Endothelial cell (in vitro differentiated cells): ENCODE measurements at regions not wholly inside any gene's neighbourhood (a gene's known extent, or its start where the extent isn't known, plus 50 kb on each side); places are given as distances from the start of the nearest gene placed in this dataset.

Experiments
- DNase-seq: peaks from one replicate; pipeline ENCODE4 v3.0.0; 2021; ENCODE audit warnings: low spot score
- H3K27ac Mint-ChIP-seq: one replicate; pipeline ENCODE4 v1.8.0; 2021; ENCODE audit warnings: mixed read lengths, inconsistent platforms; ENCODE audit not compliant: unreplicated experiment
- H3K27me3 Mint-ChIP-seq: one replicate; pipeline ENCODE4 v1.8.0; 2021; ENCODE audit warnings: mild to moderate bottlenecking, moderate library complexity, mixed read lengths, inconsistent platforms; ENCODE audit not compliant: unreplicated experiment
- H3K36me3 Mint-ChIP-seq: one replicate; pipeline ENCODE4 v1.8.0; 2021; ENCODE audit warnings: mild to moderate bottlenecking, low read depth, mixed read lengths, inconsistent platforms; ENCODE audit not compliant: unreplicated experiment
- H3K4me1 Mint-ChIP-seq: one replicate; pipeline ENCODE4 v1.8.0; 2021; ENCODE audit warnings: mild to moderate bottlenecking, mixed read lengths, inconsistent platforms; ENCODE audit not compliant: unreplicated experiment
- H3K4me3 Mint-ChIP-seq: one replicate; pipeline ENCODE4 v1.8.0; 2021; ENCODE audit warnings: mild to moderate bottlenecking, mixed read lengths, inconsistent platforms; ENCODE audit not compliant: unreplicated experiment
- H3K9me3 Mint-ChIP-seq: one replicate; pipeline ENCODE4 v1.8.0; 2021; ENCODE audit warnings: mixed read lengths, inconsistent platforms; ENCODE audit not compliant: unreplicated experiment
- TF ChIP-seq, protein P1 (sequence below): fragments of 200-600 bp; sonication (generic); IDR thresholded peaks from one replicate; pipeline ENCODE4 v1.5.0; 2021; ENCODE audit warnings: antibody characterized with exemption; ENCODE audit not compliant: unreplicated experiment

- Mint-ChIP-seq H3K27me3 (no peaks in the 10 kb centered on the region), H3K4me3 (no peak overlapping the region), H3K27ac (no peak overlapping the region), H3K36me3 (no peaks in the 10 kb centered on the region), H3K4me1 (peaks cover 4% of the 10 kb centered on the region), H3K9me3 (no peaks in the 10 kb centered on the region)
- no peak for DNase-seq
- TF ChIP-seq, protein P1, sequence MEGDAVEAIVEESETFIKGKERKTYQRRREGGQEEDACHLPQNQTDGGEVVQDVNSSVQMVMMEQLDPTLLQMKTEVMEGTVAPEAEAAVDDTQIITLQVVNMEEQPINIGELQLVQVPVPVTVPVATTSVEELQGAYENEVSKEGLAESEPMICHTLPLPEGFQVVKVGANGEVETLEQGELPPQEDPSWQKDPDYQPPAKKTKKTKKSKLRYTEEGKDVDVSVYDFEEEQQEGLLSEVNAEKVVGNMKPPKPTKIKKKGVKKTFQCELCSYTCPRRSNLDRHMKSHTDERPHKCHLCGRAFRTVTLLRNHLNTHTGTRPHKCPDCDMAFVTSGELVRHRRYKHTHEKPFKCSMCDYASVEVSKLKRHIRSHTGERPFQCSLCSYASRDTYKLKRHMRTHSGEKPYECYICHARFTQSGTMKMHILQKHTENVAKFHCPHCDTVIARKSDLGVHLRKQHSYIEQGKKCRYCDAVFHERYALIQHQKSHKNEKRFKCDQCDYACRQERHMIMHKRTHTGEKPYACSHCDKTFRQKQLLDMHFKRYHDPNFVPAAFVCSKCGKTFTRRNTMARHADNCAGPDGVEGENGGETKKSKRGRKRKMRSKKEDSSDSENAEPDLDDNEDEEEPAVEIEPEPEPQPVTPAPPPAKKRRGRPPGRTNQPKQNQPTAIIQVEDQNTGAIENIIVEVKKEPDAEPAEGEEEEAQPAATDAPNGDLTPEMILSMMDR, result no peak
These were observed 219.0 kb upstream of the GIMD1 start for GRCh38 chr4:106587558-106587957.

DNA sequence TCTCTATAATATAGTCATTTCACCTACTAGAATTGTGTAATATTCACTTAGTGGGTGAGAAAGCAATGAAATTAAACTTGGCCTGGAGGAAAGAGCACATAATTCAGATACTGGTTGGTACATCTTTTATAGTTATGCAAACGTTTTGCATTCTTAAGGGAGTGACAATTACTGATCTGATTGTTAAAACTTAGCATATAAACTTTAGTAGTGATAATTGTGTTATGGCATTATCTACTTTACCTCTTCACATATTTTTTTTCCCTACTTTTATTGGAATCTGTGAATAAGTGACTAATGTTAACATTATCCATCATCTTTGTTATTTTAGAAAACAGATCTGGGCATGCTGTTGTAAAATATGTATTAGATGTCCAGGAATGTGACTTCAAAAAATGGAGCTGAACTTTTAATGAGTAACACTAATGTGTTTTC is 217.4 kb upstream of the GIMD1 start:
- no peak overlapping the region for H3K27ac Mint-ChIP-seq
- H3K4me1 Mint-ChIP-seq, result peaks cover 4% of the 10 kb centered on the region
- no peaks in the 10 kb centered on the region for H3K27me3 Mint-ChIP-seq
- H3K9me3 Mint-ChIP-seq, result no peaks in the 10 kb centered on the region
- TF ChIP-seq, protein P1, result no peak
- no peaks in the 10 kb centered on the region for H3K36me3 Mint-ChIP-seq
- H3K4me3 Mint-ChIP-seq, result no peak overlapping the region
- DNase-seq, result no peak

GRCh38 chr4:106584337-106584989 is 215.9 kb upstream of the GIMD1 start:
- Mint-ChIP-seq H3K4me1 (no peaks in the 10 kb centered on the region), H3K36me3 (no peaks in the 10 kb centered on the region), H3K4me3 (no peak overlapping the region), H3K27me3 (no peaks in the 10 kb centered on the region), H3K27ac (no peak overlapping the region), H3K9me3 (no peaks in the 10 kb centered on the region)
- TF ChIP-seq, protein P1, result no peak
- DNase-seq, result no peak

DNA sequence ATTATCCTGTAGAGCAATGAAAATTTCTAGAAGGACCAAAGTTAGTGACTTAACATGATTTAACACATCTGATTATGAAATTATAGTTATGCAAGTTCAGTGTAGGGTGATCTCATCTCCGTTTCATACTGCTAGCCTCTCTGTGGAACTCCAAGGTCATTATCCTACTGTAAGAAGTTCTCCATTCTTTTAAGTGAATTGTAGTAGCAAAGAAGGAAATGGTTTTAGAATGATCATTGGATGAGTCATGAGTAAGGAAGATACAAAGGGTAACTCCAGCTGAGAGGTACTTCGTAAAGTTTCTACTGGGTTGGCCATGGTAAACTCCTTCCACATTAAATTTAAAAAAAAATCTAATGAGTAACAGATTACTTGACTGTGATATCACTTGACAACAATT is 215.0 kb upstream of the GIMD1 start:
- TF ChIP-seq, protein P1, result no peak
- no peak for DNase-seq
- Mint-ChIP-seq H3K36me3 (no peaks in the 10 kb centered on the region), H3K9me3 (no peaks in the 10 kb centered on the region), H3K4me1 (no peaks in the 10 kb centered on the region), H3K4me3 (no peak overlapping the region), H3K27me3 (no peaks in the 10 kb centered on the region), H3K27ac (no peak overlapping the region)

- no peaks in the 10 kb centered on the region for H3K9me3 Mint-ChIP-seq
- H3K4me3 Mint-ChIP-seq, result no peak overlapping the region
- no peaks in the 10 kb centered on the region for H3K4me1 Mint-ChIP-seq
- DNase-seq, result no peak
- TF ChIP-seq, protein P1, result no peak
- H3K27me3 Mint-ChIP-seq, result no peaks in the 10 kb centered on the region
- no peak overlapping the region for H3K27ac Mint-ChIP-seq
- H3K36me3 Mint-ChIP-seq, result no peaks in the 10 kb centered on the region
These were observed 214.5 kb upstream of the GIMD1 start for GRCh38 chr4:106583108-106583507.
